ENCODE measurements at regions not wholly inside any gene's neighbourhood (a gene's known extent, or its start where the extent isn't known, plus 50 kb on each side); places are given as distances from the start of the nearest gene placed in this dataset.

DNA sequence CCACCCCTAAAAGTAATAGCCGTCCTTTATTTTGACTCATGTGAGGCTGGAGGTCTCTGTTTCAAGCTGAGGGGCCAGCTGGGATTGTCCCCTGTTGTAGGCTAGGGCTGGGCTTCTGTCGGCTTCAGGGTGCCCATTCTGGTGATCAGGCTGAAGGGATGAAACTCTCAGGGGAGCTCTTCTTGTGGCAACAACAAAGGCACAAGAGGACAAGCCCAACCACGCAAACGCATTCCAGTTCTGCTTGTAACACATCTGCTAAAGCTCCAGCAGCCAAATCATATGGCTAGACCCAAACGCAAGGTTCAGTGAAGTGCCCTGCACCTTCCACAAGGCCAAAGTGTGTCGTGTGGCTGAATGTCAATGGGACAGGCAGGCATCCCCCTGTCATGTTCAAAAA lies 405.7 kb downstream of the INHBA start:
- TF ChIP-seq, protein P1, sequence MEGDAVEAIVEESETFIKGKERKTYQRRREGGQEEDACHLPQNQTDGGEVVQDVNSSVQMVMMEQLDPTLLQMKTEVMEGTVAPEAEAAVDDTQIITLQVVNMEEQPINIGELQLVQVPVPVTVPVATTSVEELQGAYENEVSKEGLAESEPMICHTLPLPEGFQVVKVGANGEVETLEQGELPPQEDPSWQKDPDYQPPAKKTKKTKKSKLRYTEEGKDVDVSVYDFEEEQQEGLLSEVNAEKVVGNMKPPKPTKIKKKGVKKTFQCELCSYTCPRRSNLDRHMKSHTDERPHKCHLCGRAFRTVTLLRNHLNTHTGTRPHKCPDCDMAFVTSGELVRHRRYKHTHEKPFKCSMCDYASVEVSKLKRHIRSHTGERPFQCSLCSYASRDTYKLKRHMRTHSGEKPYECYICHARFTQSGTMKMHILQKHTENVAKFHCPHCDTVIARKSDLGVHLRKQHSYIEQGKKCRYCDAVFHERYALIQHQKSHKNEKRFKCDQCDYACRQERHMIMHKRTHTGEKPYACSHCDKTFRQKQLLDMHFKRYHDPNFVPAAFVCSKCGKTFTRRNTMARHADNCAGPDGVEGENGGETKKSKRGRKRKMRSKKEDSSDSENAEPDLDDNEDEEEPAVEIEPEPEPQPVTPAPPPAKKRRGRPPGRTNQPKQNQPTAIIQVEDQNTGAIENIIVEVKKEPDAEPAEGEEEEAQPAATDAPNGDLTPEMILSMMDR (IDR thresholded peaks at IDR 0.05) = no peak
- no peak for TF ChIP-seq POLR2A (IDR thresholded peaks at IDR 0.05)
